GM12874 (cell line): ENCODE measurements at regions not wholly inside any gene's neighbourhood (a gene's known extent, or its start where the extent isn't known, plus 50 kb on each side); places are given as distances from the start of the nearest gene placed in this dataset.

ENCODE experiments used
- TF ChIP-seq, protein P1 (sequence below): IDR thresholded peaks from 2 replicates; pipeline ENCODE4 v1.5.1; 2011; ENCODE audit warnings: low read depth, mild to moderate bottlenecking, control low read depth, low read length, moderate library complexity; ENCODE audit not compliant: insufficient read depth

- TF ChIP-seq, protein P1, sequence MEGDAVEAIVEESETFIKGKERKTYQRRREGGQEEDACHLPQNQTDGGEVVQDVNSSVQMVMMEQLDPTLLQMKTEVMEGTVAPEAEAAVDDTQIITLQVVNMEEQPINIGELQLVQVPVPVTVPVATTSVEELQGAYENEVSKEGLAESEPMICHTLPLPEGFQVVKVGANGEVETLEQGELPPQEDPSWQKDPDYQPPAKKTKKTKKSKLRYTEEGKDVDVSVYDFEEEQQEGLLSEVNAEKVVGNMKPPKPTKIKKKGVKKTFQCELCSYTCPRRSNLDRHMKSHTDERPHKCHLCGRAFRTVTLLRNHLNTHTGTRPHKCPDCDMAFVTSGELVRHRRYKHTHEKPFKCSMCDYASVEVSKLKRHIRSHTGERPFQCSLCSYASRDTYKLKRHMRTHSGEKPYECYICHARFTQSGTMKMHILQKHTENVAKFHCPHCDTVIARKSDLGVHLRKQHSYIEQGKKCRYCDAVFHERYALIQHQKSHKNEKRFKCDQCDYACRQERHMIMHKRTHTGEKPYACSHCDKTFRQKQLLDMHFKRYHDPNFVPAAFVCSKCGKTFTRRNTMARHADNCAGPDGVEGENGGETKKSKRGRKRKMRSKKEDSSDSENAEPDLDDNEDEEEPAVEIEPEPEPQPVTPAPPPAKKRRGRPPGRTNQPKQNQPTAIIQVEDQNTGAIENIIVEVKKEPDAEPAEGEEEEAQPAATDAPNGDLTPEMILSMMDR: no peak
Observed at GRCh38 chr7:101724957-101725356, 92.5 kb upstream of the CUX1 start.

GRCh38 chr7:101725921-101726320, 91.5 kb upstream of the CUX1 start:
- TF ChIP-seq, protein P1: no peak

DNA sequence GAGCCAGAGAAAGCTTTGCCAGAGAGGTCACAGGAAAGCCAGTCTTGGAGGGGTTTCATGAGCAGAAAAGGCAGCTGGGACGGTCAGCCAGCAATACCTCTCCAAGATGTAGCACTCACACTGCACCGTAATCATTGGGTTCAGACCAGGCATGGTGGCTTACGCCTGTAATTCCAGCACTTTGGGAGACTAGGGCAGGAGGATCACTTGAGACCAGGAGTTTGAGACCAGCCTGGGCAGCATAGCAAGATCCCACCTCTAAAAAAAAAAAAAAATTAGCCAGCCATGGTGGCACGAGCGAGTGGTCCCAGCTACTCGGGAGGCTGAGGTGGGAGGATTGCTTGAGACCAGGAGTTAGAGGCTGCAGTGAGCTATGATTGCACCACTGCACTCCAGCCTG, 90.2 kb upstream of the CUX1 start:
- TF ChIP-seq, protein P1: no peak

GRCh38 chr7:101728128-101728527, 89.3 kb upstream of the CUX1 start:
- TF ChIP-seq, protein P1: no peak

- TF ChIP-seq, protein P1: no peak
Observed at GRCh38 chr7:101729241-101729883, 88.1 kb upstream of the CUX1 start.

DNA sequence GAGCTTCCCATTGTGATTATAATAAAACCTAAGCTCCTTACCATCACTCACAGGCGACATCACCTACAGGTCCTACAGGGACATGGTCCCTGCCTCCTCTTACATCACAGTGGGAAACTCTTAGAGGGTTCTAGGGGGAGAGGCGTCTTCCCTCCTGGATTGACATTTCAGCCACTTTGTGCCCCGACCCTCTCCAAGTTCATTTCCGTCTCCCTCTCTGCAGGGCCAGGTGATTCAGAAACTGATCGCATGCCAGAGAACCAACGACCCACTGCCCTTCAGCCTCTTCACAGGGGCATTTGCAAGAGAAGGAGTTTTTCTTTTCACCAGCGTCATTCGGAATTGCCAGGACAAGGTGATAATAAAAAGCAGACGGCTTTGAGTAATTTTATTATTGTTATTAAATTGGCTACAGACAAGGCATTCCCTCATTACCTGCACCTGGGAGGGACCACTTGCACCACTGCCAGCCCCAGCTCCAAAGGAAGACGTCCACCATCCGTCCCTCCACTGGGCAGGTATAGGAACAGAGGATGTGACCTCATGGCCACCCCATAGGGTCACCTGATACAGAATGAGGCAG, 85.8 kb upstream of the CUX1 start:
- TF ChIP-seq, protein P1: no peak

GRCh38 chr7:101733713-101734475, 83.5 kb upstream of the CUX1 start:
- TF ChIP-seq, protein P1: no peak
